HG03108 (cell line): ENCODE measurements at regions not wholly inside any gene's neighbourhood (a gene's known extent, or its start where the extent isn't known, plus 50 kb on each side); places are given as distances from the start of the nearest gene placed in this dataset.

Source experiments
- ATAC-seq: cut with Tn5 transposase; IDR thresholded peaks from one replicate; pipeline ENCODE4 v1.9.1; 2021; ENCODE audit warnings: moderate library complexity; ENCODE audit not compliant: unreplicated experiment

GRCh38 chr5:74384851-74385250 is 255.7 kb downstream of the ENC1 start:
- ATAC-seq = no peak

GRCh38 chr5:74382987-74383593 is 257.4 kb downstream of the ENC1 start:
- no peak for ATAC-seq

GRCh38 chr5:74382123-74382855 is 258.2 kb downstream of the ENC1 start:
- no peak for ATAC-seq

GRCh38 chr5:74380193-74380592 is 260.3 kb downstream of the ENC1 start:
- ATAC-seq = no peak

- no peak for ATAC-seq
Observed at GRCh38 chr5:74378464-74378863, 262.1 kb downstream of the ENC1 start.

GRCh38 chr5:74376187-74376586 is 264.3 kb downstream of the ENC1 start:
- no peak for ATAC-seq

- no peak for ATAC-seq
Observed at GRCh38 chr5:74375271-74375670, 265.3 kb downstream of the ENC1 start.

GRCh38 chr5:74374656-74375055 is 265.9 kb downstream of the ENC1 start:
- no peak for ATAC-seq

GRCh38 chr5:74373076-74373475 is 267.5 kb downstream of the ENC1 start:
- ATAC-seq = no peak

- no peak for ATAC-seq
Observed at GRCh38 chr5:74372502-74373064, 267.9 kb downstream of the ENC1 start.

- ATAC-seq = no peak
Observed at GRCh38 chr5:74372051-74372450, 268.5 kb downstream of the ENC1 start.

- ATAC-seq = no peak
Observed at GRCh38 chr5:74371621-74372020, 268.9 kb downstream of the ENC1 start.

GRCh38 chr5:74370168-74370567 is 270.4 kb downstream of the ENC1 start:
- ATAC-seq = no peak

GRCh38 chr5:74369173-74369572 is 271.4 kb downstream of the ENC1 start:
- ATAC-seq = no peak

GRCh38 chr5:74367934-74368333 is 272.6 kb downstream of the ENC1 start:
- no peak for ATAC-seq

- ATAC-seq = no peak
Observed at GRCh38 chr5:74367241-74367733, 273.2 kb downstream of the ENC1 start.

GRCh38 chr5:74365723-74366122 is 274.8 kb downstream of the ENC1 start:
- ATAC-seq = no peak

- ATAC-seq = no peak
Observed at GRCh38 chr5:74364507-74364906, 276.0 kb downstream of the ENC1 start.

GRCh38 chr5:74363603-74364205 is 276.8 kb downstream of the ENC1 start:
- ATAC-seq = no peak

GRCh38 chr5:74361406-74362358 is 278.8 kb downstream of the ENC1 start:
- ATAC-seq = no peak
